GM12865 (cell line): ENCODE measurements at regions not wholly inside any gene's neighbourhood (a gene's known extent, or its start where the extent isn't known, plus 50 kb on each side); places are given as distances from the start of the nearest gene placed in this dataset.

Experiments used
- DNase-seq: peaks from one replicate; pipeline ENCODE4 v3.0.0; 2010; ENCODE audit warnings: low read depth
- H3K4me3 ChIP-seq: 2 replicates; pipeline ENCODE4 v1.5.1; 2011; ENCODE audit warnings: mild to moderate bottlenecking, low read depth, low read length, control low read depth
- CTCF ChIP-seq: IDR thresholded peaks from 2 replicates; pipeline ENCODE4 v1.5.1; 2011; ENCODE audit warnings: low read length, control low read depth, low read depth, inconsistent platforms; ENCODE audit not compliant: insufficient read depth; ENCODE audit errors: missing control alignments

- no peak overlapping the region for H3K4me3 ChIP-seq
- TF ChIP-seq CTCF, result no peak
- DNase-seq, result no peak
These were observed 145.9 kb upstream of the KAZN start for GRCh38 chr1:14452551-14452950.

- no peak for TF ChIP-seq CTCF
- DNase-seq, result no peak
- no peak overlapping the region for H3K4me3 ChIP-seq
These were observed 138.3 kb upstream of the KAZN start for GRCh38 chr1:14460173-14460572.

- TF ChIP-seq CTCF, result no peak
- DNase-seq, result no peak
- H3K4me3 ChIP-seq, result no peak overlapping the region
These were observed 135.6 kb upstream of the KAZN start for GRCh38 chr1:14462851-14463250.

- TF ChIP-seq CTCF, result no peak
- no peak for DNase-seq
- no peak overlapping the region for H3K4me3 ChIP-seq
These were observed 132.5 kb upstream of the KAZN start for GRCh38 chr1:14466006-14466405.

GRCh38 chr1:14467112-14467511, 131.4 kb upstream of the KAZN start:
- TF ChIP-seq CTCF, result no peak
- H3K4me3 ChIP-seq, result no peak overlapping the region
- DNase-seq, result no peak

GRCh38 chr1:14468751-14469150, 129.7 kb upstream of the KAZN start:
- TF ChIP-seq CTCF, result no peak
- DNase-seq, result no peak
- no peak overlapping the region for H3K4me3 ChIP-seq

GRCh38 chr1:14470802-14471201, 127.7 kb upstream of the KAZN start:
- H3K4me3 ChIP-seq, result no peak overlapping the region
- DNase-seq, result no peak
- TF ChIP-seq CTCF, result no peak
